Right hindlimb (tissue), 1 donor: ENCODE measurements at regions not wholly inside any gene's neighbourhood (a gene's known extent, or its start where the extent isn't known, plus 50 kb on each side); places are given as distances from the start of the nearest gene placed in this dataset.
"Not testable (repeated sequence)": the region's sequence is repeated elsewhere in the genome, so short reads cannot be mapped to it uniquely, and the experiment has no call there.

ENCODE experiments used
- DNase-seq: peaks from one replicate; pipeline ENCODE4 v3.0.0-alpha.2; 2018

DNA sequence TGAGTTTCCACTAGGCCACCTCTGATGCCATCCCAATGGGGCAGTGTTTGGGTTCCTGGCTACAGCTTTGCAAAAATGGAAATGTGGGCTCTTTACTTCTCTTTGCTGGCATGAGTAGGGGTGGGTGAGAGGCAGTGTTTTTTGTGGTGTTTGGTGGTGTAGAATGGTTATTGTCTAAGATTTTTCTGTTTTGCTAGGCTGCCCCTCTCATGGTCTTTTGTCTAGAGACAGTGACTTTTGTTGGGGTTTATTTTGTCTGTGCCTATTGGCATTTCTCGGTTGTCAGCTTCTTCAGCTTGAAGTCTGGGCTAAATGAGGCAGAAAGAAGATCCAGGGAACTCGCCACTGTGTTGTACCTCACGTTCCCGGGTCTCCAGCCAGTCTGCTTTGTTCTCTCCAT lies 112.1 kb downstream of the CENPF start:
- no peak for DNase-seq

DNA sequence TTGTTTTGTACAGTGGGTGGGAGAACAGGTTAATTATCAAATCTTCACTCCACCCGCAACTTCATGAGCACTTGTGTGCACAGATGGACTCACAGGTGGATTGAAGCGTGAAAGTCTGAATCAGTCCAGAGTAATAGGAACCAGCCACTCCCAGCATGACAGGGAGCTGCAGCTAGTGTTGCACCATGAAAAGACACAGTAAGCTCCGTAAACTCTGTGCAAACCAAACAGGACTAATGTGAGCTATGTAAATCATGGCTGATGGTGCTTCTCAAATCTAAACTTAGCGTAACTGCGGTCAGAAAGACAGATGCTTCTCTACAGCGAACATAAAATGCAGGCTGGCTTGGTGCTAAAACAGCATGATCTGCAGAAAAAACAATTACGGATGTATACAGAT lies 114.4 kb downstream of the CENPF start:
- DNase-seq = no peak

DNA sequence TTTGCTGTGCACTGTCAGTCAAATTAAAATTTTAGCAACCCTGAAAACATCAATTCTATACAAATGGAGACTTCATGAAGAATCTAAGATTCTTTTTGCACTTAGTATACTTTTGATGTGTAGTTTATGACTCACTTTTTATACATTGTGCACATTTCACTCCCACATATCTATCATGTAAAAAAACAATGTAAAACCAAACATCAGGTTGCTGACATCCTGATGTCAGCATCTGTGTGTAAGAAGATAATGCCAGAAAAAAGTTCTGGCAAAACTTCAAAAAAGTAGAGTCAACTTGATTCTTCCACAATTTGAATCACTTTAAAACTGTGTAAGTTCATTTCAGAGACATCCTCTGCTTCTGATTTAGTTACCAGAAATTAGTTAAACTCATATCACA lies 115.7 kb downstream of the CENPF start:
- DNase-seq = no peak

GRCh38 chr1:214719207-214719606 lies 116.2 kb downstream of the CENPF start:
- DNase-seq = no peak

DNA sequence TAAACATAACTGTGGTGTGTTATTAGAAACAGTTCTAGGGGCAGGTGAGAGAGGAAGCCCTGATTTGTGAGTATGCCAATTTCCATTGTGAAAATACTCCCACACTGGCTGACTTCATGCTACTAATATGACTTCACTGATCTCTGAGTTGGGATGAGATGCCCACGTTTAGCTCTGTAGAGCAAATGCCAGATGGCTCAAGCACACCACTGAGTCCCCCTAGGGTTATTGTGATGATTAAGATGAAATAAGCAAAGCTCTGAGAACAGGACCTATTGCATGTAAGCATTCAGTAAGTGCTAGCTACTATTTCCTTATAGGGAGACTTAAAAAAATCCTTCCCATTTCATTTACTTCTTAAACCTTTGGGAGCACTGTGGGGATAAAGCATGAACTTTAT lies 117.6 kb downstream of the CENPF start:
- DNase-seq = no peak

DNA sequence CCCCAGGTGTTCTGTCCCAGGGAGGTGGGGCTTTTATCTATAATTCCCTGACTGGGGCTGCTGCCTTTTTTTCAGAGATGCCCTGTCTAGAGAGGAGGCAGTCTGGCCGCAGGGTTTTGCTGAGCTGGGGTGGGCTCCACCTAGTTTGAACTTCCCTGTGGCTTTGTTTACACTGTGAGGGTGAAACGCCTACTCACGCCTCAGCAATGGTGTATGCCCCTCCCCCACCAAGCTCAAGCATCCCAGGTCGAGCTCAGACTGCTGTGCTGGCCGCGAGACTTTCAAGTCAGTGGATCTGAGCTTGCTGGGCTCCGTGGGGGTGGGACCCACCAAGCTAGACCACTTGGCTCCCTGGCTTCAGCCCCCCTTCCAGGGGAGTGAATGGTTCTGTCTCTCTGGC lies 124.3 kb downstream of the CENPF start:
- no peak for DNase-seq

GRCh38 chr1:214739621-214740238 lies 136.7 kb downstream of the CENPF start:
- DNase-seq = no peak

- DNase-seq = no peak
These were observed 137.5 kb downstream of the CENPF start for GRCh38 chr1:214740471-214740870.

GRCh38 chr1:214747050-214747635 lies 144.1 kb downstream of the CENPF start:
- no peak for DNase-seq

DNA sequence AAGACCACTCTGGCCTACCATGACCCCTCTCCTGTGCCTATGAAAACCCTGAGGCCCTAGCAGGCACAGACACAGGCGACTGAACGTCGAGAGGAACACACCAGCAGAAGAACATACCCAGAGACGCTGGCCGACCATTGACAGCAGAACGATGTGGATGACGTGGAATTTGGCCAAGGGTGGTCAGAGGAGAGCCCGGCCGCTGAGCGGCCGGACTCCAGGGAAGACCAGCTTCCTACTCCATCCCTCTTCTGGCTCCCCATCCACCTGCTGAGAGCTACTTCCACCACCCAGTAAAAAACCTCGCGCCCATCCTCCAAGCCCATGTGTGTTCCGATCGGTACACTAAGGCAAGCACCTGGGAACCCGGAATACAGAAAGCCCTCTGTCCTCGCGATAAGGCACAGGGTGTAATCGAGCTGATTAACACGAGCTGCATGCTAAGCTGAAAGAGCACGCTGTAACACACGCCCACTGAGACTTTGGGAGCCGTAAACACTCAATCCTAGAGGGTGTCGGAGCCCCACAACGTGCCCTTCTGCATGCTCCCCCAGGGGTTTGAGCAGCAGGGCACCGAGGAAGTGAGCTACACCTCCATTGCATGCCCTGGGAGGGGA lies 150.3 kb downstream of the CENPF start:
- DNase-seq = no peak

DNA sequence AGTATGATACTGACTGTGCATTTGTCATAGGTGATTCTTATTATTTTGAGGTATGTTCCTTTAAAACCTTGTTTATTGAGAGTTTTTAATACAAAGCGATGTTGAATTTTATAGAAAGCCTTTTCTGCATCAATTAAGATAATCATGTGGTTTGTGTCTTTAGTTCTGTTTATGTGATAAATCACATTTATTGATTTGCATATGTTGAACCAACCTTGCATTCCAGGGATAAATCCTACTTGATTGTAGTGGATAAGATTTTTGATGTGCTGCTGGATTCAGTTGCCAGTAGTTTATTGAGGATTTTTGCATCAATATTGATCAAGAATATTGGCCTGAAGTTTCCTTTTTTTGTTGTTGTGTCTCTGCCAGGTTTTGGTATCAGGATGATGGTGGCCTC lies 158.0 kb downstream of the CENPF start:
- no peak for DNase-seq

DNA sequence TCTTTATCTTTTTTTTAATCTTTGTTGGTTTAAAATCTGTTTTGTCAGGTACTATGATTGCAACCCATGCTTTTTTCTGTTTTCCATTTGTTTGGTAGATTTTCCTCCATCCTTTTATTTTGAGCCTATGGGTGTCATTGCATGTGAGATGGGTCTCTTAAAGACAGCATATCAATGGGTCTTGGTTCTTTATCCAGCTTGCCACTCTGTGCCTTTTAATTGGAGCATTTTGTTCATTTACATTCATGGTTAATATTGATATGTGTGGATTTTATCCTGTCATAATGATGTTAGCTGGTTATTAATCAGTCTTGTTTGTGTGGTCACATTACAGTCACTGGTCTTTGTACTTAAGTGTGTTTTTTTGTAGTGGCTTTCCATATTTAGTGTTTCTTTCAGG lies 159.9 kb downstream of the CENPF start:
- DNase-seq = no peak

- DNase-seq = no peak
These were observed 161.5 kb downstream of the CENPF start for GRCh38 chr1:214764502-214764901.

DNA sequence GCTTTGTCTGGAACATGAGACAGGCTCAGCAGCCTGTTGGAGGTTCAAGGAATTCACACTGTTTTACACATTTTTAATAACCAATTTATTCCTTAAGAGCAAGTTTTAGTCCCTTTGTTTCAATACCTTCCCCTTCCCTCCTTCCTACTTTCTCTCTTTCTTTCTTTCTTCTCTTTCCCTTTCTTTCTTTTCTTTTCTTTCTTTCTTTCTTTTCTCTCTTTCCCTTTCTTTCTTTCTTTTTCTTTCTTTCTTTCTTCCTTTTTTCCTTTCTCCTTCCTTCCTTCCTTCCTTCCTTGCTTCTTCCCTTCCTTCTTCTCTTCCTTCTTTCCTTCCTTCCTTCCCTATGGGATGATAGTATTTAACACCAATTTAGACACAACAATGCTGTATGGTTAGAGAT lies 164.2 kb downstream of the CENPF start:
- no peak for DNase-seq

- not testable (repeated sequence) for DNase-seq
These were observed 166.7 kb downstream of the CENPF start for GRCh38 chr1:214769666-214770065.

- DNase-seq = no peak
These were observed 174.4 kb downstream of the CENPF start for GRCh38 chr1:214777364-214777763.

GRCh38 chr1:214791961-214792360 lies 189.0 kb downstream of the CENPF start:
- no peak for DNase-seq

GRCh38 chr1:214792527-214793186 lies 189.7 kb downstream of the CENPF start:
- DNase-seq = no peak

DNA sequence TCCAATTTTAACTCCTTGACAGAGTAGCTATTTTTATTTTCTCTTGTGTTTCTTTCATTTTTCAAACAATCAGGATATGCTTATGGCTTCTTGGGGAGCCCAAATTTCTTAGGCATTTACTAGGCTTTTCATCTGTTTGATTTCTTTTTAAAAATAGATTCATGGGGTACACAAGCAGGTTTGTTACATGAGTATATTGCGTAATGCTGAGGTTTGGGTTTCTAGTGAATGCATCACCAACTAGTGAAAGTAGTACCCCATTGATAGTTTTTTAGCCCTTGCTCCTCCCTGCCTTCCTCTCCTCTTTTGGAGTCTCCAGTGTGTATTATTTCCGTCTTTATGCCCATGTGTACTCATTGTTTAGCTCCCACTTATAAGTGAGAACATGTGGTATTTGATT lies 190.7 kb downstream of the CENPF start:
- DNase-seq = no peak

- DNase-seq = no peak
These were observed 198.2 kb downstream of the CENPF start for GRCh38 chr1:214801191-214801590.

DNA sequence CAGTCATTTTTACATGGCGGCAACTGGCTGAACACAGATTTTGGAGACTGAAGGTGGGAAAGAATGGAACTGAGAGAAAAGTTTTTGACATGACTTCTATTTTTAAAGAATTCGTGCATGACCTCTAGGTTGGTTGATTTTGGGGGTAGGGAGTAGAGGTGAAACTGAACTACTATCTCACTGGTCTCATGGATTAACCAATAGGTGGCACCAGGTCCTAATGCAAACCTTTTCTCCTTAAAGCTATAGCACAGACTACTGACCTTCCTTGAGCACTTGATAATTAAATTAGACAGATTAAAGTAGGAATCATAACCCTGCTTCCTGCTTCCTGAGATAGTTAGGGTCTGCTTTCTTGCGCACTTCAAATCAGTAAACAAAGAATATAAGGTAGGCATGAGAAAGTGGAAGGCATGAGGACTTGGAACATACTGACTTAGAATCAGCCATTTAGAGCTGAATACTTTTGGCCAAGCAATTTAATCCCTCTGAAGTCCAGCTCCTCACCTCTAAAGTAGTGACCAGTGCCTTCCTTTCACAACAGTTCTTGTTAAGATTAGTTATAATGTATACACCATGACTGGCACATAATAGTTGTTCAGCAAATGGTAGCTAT lies 206.0 kb downstream of the CENPF start:
- DNase-seq = no peak

GRCh38 chr1:214816603-214817002 lies 213.6 kb downstream of the CENPF start:
- DNase-seq = no peak

DNA sequence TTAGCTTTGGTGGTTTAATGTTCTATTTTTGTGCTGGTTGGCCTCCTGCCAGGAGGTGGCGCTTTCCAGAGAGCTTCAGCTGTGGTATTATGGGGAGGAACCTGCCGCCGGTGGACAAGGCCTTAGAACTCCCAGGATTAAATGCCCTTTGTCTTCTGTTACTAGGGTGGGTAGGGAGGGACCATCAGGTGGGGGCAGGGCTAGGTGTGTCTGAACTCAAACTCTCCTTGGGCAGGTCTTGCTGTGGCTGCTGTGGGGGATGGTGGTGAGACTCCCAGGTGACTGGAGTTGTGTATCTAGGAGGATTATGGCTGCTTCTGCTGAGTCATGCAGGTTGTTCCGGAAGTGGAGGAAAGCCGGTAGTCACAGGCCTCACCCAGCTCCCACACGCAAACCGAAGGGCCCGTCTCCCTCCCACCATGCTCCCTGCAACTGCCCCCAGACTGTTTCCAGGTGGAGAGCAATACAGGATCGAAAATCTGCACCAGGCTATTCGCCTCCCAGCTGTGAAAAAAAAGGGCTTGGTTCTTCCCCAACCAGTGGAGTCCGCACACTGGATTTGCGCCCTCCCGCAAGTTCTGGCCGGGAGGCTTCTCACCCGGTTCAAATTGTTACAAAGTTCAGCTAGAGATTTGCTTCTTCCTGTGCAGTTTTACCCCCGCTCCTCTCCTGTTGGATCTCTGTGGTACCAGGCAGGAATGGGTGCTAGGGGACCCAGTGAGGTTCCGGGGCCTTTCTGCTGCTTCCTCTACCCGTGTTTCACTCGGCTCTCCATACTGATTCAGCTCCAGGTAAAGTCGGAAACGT lies 220.5 kb downstream of the CENPF start:
- no peak for DNase-seq
